ENCODE measurements at regions not wholly inside any gene's neighbourhood (a gene's known extent, or its start where the extent isn't known, plus 50 kb on each side); places are given as distances from the start of the nearest gene placed in this dataset.

- Histone ChIP-seq H3K36me3 (ENCODE audit: insufficient read depth, low read length) (no peaks in the 10 kb centered on the region), H2AFZ (ENCODE audit: low read depth, low read length) (no peak overlapping the region), H4K20me1 (ENCODE audit: insufficient read depth) (no peaks in the 10 kb centered on the region), H3K4me3 (ENCODE audit: low read length) (no peak overlapping the region), H3K4me2 (ENCODE audit: low read length) (no peak overlapping the region), H3F3A (ENCODE audit: insufficient read depth, low read length, poor library complexity, severe bottlenecking) (no peaks in the 10 kb centered on the region), H3K9me3 (ENCODE audit: low read length) (no peaks in the 10 kb centered on the region), H3K9ac (ENCODE audit: low read length) (no peak overlapping the region), H3K27ac (ENCODE audit: low read length) (no peak overlapping the region), H3K9me2 (ENCODE audit: insufficient read depth, low read length) (no peaks in the 10 kb centered on the region), H3K79me2 (replicated peaks; ENCODE audit: insufficient read depth, low read length) (no peaks in the 10 kb centered on the region), H3K27me3 (ENCODE audit: insufficient read depth, low read depth, low read length) (no peaks in the 10 kb centered on the region)
- TF ChIP-seq MXI1 (conservative IDR thresholded peaks at IDR 0.05; ENCODE audit: poor library complexity, severe bottlenecking) (no peak), TAF1 (IDR thresholded peaks at IDR 0.05; ENCODE audit: low read depth) (no peak), SMC3 (conservative IDR thresholded peaks at IDR 0.05; ENCODE audit: poor library complexity) (no peak), EP300 (conservative IDR thresholded peaks at IDR 0.05; ENCODE audit: poor library complexity, severe bottlenecking) (no peak), RAD21 (conservative IDR thresholded peaks at IDR 0.05) (no peak), REST (IDR thresholded peaks at IDR 0.05; ENCODE audit: borderline replicate concordance) (no peak), EZH2 (IDR thresholded peaks at IDR 0.05; ENCODE audit: borderline replicate concordance, insufficient read depth, low read length, poor library complexity, severe bottlenecking) (no peak), POLR2AphosphoS5 (IDR thresholded peaks at IDR 0.05) (no peak)
- TF ChIP-seq, protein P1, sequence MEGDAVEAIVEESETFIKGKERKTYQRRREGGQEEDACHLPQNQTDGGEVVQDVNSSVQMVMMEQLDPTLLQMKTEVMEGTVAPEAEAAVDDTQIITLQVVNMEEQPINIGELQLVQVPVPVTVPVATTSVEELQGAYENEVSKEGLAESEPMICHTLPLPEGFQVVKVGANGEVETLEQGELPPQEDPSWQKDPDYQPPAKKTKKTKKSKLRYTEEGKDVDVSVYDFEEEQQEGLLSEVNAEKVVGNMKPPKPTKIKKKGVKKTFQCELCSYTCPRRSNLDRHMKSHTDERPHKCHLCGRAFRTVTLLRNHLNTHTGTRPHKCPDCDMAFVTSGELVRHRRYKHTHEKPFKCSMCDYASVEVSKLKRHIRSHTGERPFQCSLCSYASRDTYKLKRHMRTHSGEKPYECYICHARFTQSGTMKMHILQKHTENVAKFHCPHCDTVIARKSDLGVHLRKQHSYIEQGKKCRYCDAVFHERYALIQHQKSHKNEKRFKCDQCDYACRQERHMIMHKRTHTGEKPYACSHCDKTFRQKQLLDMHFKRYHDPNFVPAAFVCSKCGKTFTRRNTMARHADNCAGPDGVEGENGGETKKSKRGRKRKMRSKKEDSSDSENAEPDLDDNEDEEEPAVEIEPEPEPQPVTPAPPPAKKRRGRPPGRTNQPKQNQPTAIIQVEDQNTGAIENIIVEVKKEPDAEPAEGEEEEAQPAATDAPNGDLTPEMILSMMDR (IDR thresholded peaks at IDR 0.05; ENCODE audit: poor library complexity, severe bottlenecking), result no peak
These were observed 65.1 kb upstream of the ZNF366 start for GRCh38 chr5:72572236-72572765.

DNA sequence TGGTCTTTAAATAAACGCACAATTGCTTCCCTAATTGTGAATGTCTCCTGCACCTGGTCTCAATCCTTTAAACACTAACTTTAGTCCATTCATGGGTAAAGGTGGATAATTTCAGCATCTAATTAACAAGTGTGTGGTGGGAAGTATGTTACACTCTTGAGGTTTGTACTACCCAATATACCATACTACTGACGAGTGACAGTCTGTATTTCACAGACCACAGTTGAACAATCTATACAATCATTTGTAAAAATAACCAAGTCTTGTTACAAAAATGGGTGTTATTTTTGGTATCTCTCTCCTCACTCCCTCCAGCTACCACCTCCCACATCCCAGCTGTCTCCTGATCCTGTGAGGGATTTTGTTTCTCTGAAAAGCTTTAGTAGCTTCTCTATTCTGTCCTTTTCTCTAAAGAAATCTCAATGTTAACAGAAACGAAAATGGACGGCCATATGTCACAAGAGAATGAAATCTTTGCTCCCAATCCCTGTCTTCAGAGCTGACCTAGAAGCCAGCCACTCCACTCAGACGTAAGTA, 62.3 kb upstream of the ZNF366 start:
- H3K9ac ChIP-seq (ENCODE audit: low read length), result no peak overlapping the region
- H3F3A ChIP-seq (ENCODE audit: insufficient read depth, low read length, poor library complexity, severe bottlenecking), result no peaks in the 10 kb centered on the region
- no peaks in the 10 kb centered on the region for H3K9me3 ChIP-seq (ENCODE audit: low read length)
- H3K4me2 ChIP-seq (ENCODE audit: low read length), result no peak overlapping the region
- no peaks in the 10 kb centered on the region for H3K79me2 ChIP-seq (replicated peaks; ENCODE audit: insufficient read depth, low read length)
- H3K4me3 ChIP-seq (ENCODE audit: low read length), result no peak overlapping the region
- H3K9me2 ChIP-seq (ENCODE audit: insufficient read depth, low read length), result no peaks in the 10 kb centered on the region
- TF ChIP-seq EZH2 (IDR thresholded peaks at IDR 0.05; ENCODE audit: borderline replicate concordance, insufficient read depth, low read length, poor library complexity, severe bottlenecking) (no peak), TAF1 (IDR thresholded peaks at IDR 0.05; ENCODE audit: low read depth) (no peak), RAD21 (conservative IDR thresholded peaks at IDR 0.05) (no peak), SMC3 (conservative IDR thresholded peaks at IDR 0.05; ENCODE audit: poor library complexity) (no peak), EP300 (conservative IDR thresholded peaks at IDR 0.05; ENCODE audit: poor library complexity, severe bottlenecking) (no peak), MXI1 (conservative IDR thresholded peaks at IDR 0.05; ENCODE audit: poor library complexity, severe bottlenecking) (no peak), REST (IDR thresholded peaks at IDR 0.05; ENCODE audit: borderline replicate concordance) (no peak)
- TF ChIP-seq, protein P1 (IDR thresholded peaks at IDR 0.05; ENCODE audit: poor library complexity, severe bottlenecking), result no peak
- H4K20me1 ChIP-seq (ENCODE audit: insufficient read depth), result no peaks in the 10 kb centered on the region
- no peaks in the 10 kb centered on the region for H3K36me3 ChIP-seq (ENCODE audit: insufficient read depth, low read length)
- no peak overlapping the region for H2AFZ ChIP-seq (ENCODE audit: low read depth, low read length)
- no peaks in the 10 kb centered on the region for H3K27me3 ChIP-seq (ENCODE audit: insufficient read depth, low read depth, low read length)
- no peak overlapping the region for H3K27ac ChIP-seq (ENCODE audit: low read length)

Data from neural cell (in vitro differentiated cells).